DOHH2 (cell line): ENCODE measurements at regions not wholly inside any gene's neighbourhood (a gene's known extent, or its start where the extent isn't known, plus 50 kb on each side); places are given as distances from the start of the nearest gene placed in this dataset.

Experiments used
- EZH2phosphoT487 ChIP-seq: fragments of 200-600 bp; sonication (generic); IDR thresholded peaks from 2 replicates; pipeline ENCODE4 v1.6.1; 2017; ENCODE audit warnings: borderline replicate concordance, mild to moderate bottlenecking, antibody characterized with exemption, low read length, moderate library complexity, mixed read lengths
- TF ChIP-seq, protein P1 (sequence below): fragments of 200-600 bp; sonication (generic); IDR thresholded peaks from one replicate; pipeline ENCODE4 v1.5.1; 2014; ENCODE audit warnings: antibody characterized with exemption, mild to moderate bottlenecking, low read depth, low read length; ENCODE audit not compliant: poor library complexity, severe bottlenecking

DNA sequence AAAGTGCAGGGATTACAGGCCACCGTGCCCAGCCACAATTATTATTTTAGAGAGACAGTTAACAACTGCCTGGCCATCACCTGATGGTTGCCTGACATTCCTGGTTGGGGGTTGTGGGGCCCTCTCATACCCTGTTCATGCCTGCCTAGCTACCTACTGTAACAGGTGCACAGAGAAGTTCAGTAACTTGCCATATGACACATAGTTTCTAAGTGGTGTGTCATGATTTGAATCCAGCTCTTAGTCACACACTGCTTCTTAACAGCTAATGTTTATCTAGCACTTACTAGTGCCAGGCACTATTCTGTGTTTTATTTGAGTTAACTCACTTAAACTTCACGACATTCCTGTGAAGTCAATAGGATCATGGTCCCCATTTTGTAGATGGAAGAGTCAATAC lies 122.7 kb upstream of the JADE1 start:
- TF ChIP-seq, protein P1, sequence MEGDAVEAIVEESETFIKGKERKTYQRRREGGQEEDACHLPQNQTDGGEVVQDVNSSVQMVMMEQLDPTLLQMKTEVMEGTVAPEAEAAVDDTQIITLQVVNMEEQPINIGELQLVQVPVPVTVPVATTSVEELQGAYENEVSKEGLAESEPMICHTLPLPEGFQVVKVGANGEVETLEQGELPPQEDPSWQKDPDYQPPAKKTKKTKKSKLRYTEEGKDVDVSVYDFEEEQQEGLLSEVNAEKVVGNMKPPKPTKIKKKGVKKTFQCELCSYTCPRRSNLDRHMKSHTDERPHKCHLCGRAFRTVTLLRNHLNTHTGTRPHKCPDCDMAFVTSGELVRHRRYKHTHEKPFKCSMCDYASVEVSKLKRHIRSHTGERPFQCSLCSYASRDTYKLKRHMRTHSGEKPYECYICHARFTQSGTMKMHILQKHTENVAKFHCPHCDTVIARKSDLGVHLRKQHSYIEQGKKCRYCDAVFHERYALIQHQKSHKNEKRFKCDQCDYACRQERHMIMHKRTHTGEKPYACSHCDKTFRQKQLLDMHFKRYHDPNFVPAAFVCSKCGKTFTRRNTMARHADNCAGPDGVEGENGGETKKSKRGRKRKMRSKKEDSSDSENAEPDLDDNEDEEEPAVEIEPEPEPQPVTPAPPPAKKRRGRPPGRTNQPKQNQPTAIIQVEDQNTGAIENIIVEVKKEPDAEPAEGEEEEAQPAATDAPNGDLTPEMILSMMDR, result no peak
- TF ChIP-seq EZH2phosphoT487, result no peak
